GM12875 (cell line): ENCODE measurements at regions not wholly inside any gene's neighbourhood (a gene's known extent, or its start where the extent isn't known, plus 50 kb on each side); places are given as distances from the start of the nearest gene placed in this dataset.

Experiments
- H3K4me3 ChIP-seq: one replicate; pipeline ENCODE4 v1.5.1; 2011; ENCODE audit warnings: low read depth, low read length, control low read depth
- CTCF ChIP-seq: IDR thresholded peaks from 2 replicates; pipeline ENCODE4 v1.5.1; 2011; ENCODE audit warnings: low read depth, mild to moderate bottlenecking, control low read depth, inconsistent platforms, low read length, moderate library complexity, borderline replicate concordance; ENCODE audit not compliant: insufficient read depth

- no peak overlapping the region for H3K4me3 ChIP-seq
- no peak for TF ChIP-seq CTCF
Observed at GRCh38 chr1:67615886-67616285, 69.1 kb upstream of the GADD45A start.

GRCh38 chr1:67616394-67616985 lies 68.5 kb upstream of the GADD45A start:
- no peak for TF ChIP-seq CTCF
- no peak overlapping the region for H3K4me3 ChIP-seq

GRCh38 chr1:67618285-67619018 lies 66.5 kb upstream of the GADD45A start:
- no peak overlapping the region for H3K4me3 ChIP-seq
- TF ChIP-seq CTCF: no peak

- no peak for TF ChIP-seq CTCF
- H3K4me3 ChIP-seq: no peak overlapping the region
Observed at GRCh38 chr1:67619080-67619479, 65.9 kb upstream of the GADD45A start.

- H3K4me3 ChIP-seq: no peak overlapping the region
- no peak for TF ChIP-seq CTCF
Observed at GRCh38 chr1:67623906-67624305, 61.1 kb upstream of the GADD45A start.

GRCh38 chr1:67624680-67625079 lies 60.3 kb upstream of the GADD45A start:
- no peak overlapping the region for H3K4me3 ChIP-seq
- TF ChIP-seq CTCF: no peak
